Suprapubic skin (tissue), 4 donors: ENCODE measurements at regions not wholly inside any gene's neighbourhood (a gene's known extent, or its start where the extent isn't known, plus 50 kb on each side); places are given as distances from the start of the nearest gene placed in this dataset.

Experiments
- CTCF ChIP-seq, 2 donors: fragments of 200-600 bp in 1 of 2; fragments of 450-650 bp in 1 of 2; sonication (generic) in 1 of 2; IDR thresholded peaks; one replicate each; pipeline ENCODE4 v1.5.1; 2016 to 2019; ENCODE audit warnings: antibody characterized with exemption in 2 of 2, mild to moderate bottlenecking in 1 of 2, moderate library complexity in 1 of 2
- EP300 ChIP-seq: sonication (generic); formaldehyde crosslinking; IDR thresholded peaks from one replicate; pipeline ENCODE4 v1.6.1; 2017; ENCODE audit warnings: antibody characterized with exemption
- POLR2A ChIP-seq, 2 donors: fragments of 450-650 bp; IDR thresholded peaks; one replicate each; pipeline ENCODE4 v1.6.1; 2017; ENCODE audit warnings: antibody characterized with exemption in 2 of 2, mild to moderate bottlenecking in 2 of 2, moderate library complexity in 2 of 2
- POLR2AphosphoS5 ChIP-seq, 3 donors: sonication (generic); formaldehyde crosslinking; IDR thresholded peaks; one replicate each; pipeline ENCODE4 v1.6.1; 2017; ENCODE audit warnings: antibody characterized with exemption in 3 of 3

GRCh38 chr1:163585796-163586195, 264.0 kb downstream of the NUF2 start:
- no peak for TF ChIP-seq POLR2A (IDR thresholded peaks at IDR 0.05)
- TF ChIP-seq CTCF (IDR thresholded peaks at IDR 0.05) = no peak
- TF ChIP-seq POLR2AphosphoS5 (IDR thresholded peaks at IDR 0.05) = no peak
- no peak for TF ChIP-seq EP300
